Stomach (tissue), 4 donors: ENCODE measurements at regions not wholly inside any gene's neighbourhood (a gene's known extent, or its start where the extent isn't known, plus 50 kb on each side); places are given as distances from the start of the nearest gene placed in this dataset.

ENCODE experiments used
- EP300 ChIP-seq: sonication (generic); formaldehyde crosslinking; IDR thresholded peaks from one replicate; pipeline ENCODE4 v1.6.1; 2017; ENCODE audit warnings: antibody characterized with exemption
- POLR2A ChIP-seq, 4 donors: fragments of 450-650 bp; IDR thresholded peaks; one replicate each; pipeline ENCODE4 v1.6.1; 2016; ENCODE audit warnings: antibody characterized with exemption in 4 of 4, control low read depth in 2 of 4, mild to moderate bottlenecking in 1 of 4, moderate library complexity in 1 of 4
- TF ChIP-seq, protein P1 (sequence below), 7 experiments: fragments of 450-650 bp in 4 of 7; fragments of 200-600 bp in 3 of 7; sonication (generic) in 3 of 7; IDR thresholded peaks; one replicate each; pipeline ENCODE4 v1.5.1; 2016 to 2019; ENCODE audit warnings: antibody characterized with exemption in 7 of 7, control low read depth in 2 of 7, mild to moderate bottlenecking in 1 of 7

DNA sequence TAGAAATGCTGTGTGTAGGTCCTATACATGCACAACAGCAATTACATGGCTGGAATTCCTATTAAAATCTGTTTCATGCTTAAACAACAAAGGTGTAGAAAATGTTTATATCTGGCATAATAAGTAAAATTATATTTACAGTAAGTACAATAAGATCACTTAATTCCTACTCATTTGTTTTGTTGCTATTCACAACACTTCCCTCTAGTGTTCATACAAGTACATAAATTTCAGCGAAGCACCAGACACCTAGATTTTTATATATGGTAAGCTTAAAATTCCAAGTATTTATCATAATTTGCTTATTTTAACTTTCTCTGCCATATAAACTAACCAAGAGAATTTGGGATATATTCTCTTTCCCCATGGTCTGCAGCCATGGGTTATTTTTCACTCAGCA lies 51.8 kb upstream of the ANK3 start:
- no peak for TF ChIP-seq POLR2A (IDR thresholded peaks at IDR 0.05)
- TF ChIP-seq, protein P1, sequence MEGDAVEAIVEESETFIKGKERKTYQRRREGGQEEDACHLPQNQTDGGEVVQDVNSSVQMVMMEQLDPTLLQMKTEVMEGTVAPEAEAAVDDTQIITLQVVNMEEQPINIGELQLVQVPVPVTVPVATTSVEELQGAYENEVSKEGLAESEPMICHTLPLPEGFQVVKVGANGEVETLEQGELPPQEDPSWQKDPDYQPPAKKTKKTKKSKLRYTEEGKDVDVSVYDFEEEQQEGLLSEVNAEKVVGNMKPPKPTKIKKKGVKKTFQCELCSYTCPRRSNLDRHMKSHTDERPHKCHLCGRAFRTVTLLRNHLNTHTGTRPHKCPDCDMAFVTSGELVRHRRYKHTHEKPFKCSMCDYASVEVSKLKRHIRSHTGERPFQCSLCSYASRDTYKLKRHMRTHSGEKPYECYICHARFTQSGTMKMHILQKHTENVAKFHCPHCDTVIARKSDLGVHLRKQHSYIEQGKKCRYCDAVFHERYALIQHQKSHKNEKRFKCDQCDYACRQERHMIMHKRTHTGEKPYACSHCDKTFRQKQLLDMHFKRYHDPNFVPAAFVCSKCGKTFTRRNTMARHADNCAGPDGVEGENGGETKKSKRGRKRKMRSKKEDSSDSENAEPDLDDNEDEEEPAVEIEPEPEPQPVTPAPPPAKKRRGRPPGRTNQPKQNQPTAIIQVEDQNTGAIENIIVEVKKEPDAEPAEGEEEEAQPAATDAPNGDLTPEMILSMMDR (IDR thresholded peaks at IDR 0.05), result peak in 1 of 7 experiments; percentile 10
- TF ChIP-seq EP300, result no peak
